Panc1 (cell line): ENCODE measurements at regions not wholly inside any gene's neighbourhood (a gene's known extent, or its start where the extent isn't known, plus 50 kb on each side); places are given as distances from the start of the nearest gene placed in this dataset.

Experiments
- ATAC-seq: fragments of 200-7000 bp; cut with Tn5 transposase; 2 replicates; pipeline ENCODE4 v1.9.1; 2020; ENCODE audit warnings: mild to moderate bottlenecking, moderate library complexity
- BruUV-seq: library from RNA; stranded (reverse); fragments of 400-500 nt; replicated peaks from 2 replicates; lab custom pipeline; 2021; lab: Mats Ljungman, UMichigan
- CTCF ChIA-PET: fragments of 300-600 bp; sonication (Branson Sonifier 250); formaldehyde crosslinking; loops from one replicate; lab custom pipeline; 2022; ENCODE audit warnings: antibody characterized with exemption; lab: Charles Lee
- POLR2A ChIA-PET: fragments of 300-600 bp; sonication (Branson Sonifier 250); formaldehyde crosslinking; loops from one replicate; lab custom pipeline; 2022; ENCODE audit warnings: antibody characterized with exemption; lab: Charles Lee
- DNase-seq: peaks from one replicate; pipeline ENCODE4 v3.0.0-alpha.2; 2010; ENCODE audit warnings: low read depth, low spot score
- H3K27ac ChIP-seq: 2 replicates; pipeline ENCODE4 v1.5.1; 2011; ENCODE audit warnings: mild to moderate bottlenecking, low read length, inconsistent platforms
- H3K27me3 ChIP-seq: fragments of 200-500 bp; sonication (Bioruptor generic); 2 replicates; pipeline ENCODE4 v1.6.0; 2014; ENCODE audit warnings: low read length, inconsistent platforms; ENCODE audit not compliant: control insufficient read depth, insufficient read depth
- H3K36me3 ChIP-seq: fragments of 200-500 bp; sonication (Bioruptor generic); 2 replicates; pipeline ENCODE4 v1.5.1; 2014; ENCODE audit warnings: inconsistent platforms, mild to moderate bottlenecking, low read length, moderate library complexity; ENCODE audit not compliant: control insufficient read depth, insufficient read depth
- H3K4me1 ChIP-seq: 2 replicates; pipeline ENCODE4 v1.5.1; 2011; ENCODE audit warnings: inconsistent platforms, mild to moderate bottlenecking, low read length, moderate library complexity; ENCODE audit not compliant: control insufficient read depth, insufficient read depth
- H3K4me3 ChIP-seq, 2 experiments: 2 replicates each; pipeline ENCODE4 v1.5.1; 2011 to 2012; ENCODE audit warnings: low read depth in 2 of 2, low read length in 2 of 2, mild to moderate bottlenecking in 2 of 2, inconsistent platforms in 1 of 2, moderate library complexity in 1 of 2
- H3K9me3 ChIP-seq: fragments of 200-500 bp; sonication (Bioruptor generic); 2 replicates; pipeline ENCODE4 v1.5.1; 2014; ENCODE audit warnings: low read depth, mild to moderate bottlenecking, inconsistent platforms, low read length, moderate library complexity; ENCODE audit not compliant: control insufficient read depth, insufficient read depth
- POLR2AphosphoS5 ChIP-seq: IDR thresholded peaks from 2 replicates; pipeline ENCODE4 v1.6.1; 2012; ENCODE audit warnings: mild to moderate bottlenecking, low read depth, low read length, moderate library complexity
- SIN3A ChIP-seq: IDR thresholded peaks from 2 replicates; pipeline ENCODE4 v1.6.1; 2012; ENCODE audit warnings: low read depth, mild to moderate bottlenecking, low read length, moderate library complexity, borderline replicate concordance; ENCODE audit not compliant: insufficient read depth
- TCF7L2 ChIP-seq: IDR thresholded peaks from 2 replicates; pipeline ENCODE4 v1.6.1; 2011; ENCODE audit warnings: mild to moderate bottlenecking, low read depth, low read length, inconsistent platforms
- in situ Hi-C: cut with HindIII; loops from 2 replicates; pipeline ENCODE4 v1.10.0; 2016; ENCODE audit warnings: low sequenced_read_pairs, low pct_unique_long_range_greater_than_20kb
- intact Hi-C: fragments of 100-400 bp; cut with micrococcal nuclease; formaldehyde crosslinking; loops from one replicate; pipeline ENCODE4 v1.10.0; 2022; ENCODE audit not compliant: unreplicated experiment
- TF ChIP-seq, protein P1 (sequence below): fragments of 450-650 bp; IDR thresholded peaks from 2 replicates; pipeline ENCODE4 v1.5.1; 2017; ENCODE audit warnings: mild to moderate bottlenecking
- TF ChIP-seq, protein P2 (sequence below), 2 experiments: IDR thresholded peaks; 2 replicates each; pipeline ENCODE4 v1.6.1; 2011 to 2012; ENCODE audit warnings: low read depth in 2 of 2, control low read depth in 1 of 2, low read length in 1 of 2, mild to moderate bottlenecking in 1 of 2, moderate library complexity in 1 of 2; ENCODE audit not compliant: insufficient read depth in 1 of 2

DNA sequence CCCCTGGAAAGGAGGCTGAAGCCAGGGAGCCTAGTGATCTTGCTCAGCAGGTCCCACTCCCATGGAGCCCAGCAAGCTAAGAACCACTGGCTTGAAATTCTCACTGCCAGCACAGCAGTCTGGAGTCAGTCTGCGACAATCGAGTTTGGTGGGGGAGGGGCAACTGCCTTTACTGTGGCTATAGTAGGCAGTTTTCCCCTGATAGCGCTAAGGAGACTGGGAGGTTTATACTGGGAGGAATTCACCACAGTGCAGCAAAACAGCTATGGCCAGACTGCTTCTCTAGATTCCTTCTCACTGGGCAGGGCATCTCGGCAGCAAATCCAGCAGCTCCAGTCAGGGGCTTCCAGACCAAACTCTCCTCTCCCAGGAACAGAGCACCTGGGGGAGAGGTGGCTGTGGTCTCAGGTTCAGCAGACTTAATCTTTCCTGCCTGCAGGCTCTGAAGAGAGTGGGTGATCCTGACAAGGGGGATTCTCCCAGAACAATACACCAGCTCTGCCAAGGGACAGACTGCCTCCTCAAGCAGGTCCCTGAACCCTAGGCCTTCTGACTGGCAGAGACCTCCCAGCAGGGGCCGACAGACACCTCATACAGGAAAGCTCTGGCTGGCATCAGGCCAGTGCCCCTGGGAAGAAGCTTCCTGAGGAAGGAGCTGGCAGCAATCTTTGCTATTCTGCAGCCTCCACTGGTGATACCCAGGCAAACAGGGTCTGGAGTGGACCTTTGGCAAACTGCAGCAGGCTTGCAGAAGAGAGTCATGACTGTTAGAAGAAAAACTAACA, 548.5 kb upstream of the NEGR1 start:
- ATAC-seq = no peak
- in situ Hi-C loops (no loop called here), intact Hi-C loops (no loop called here)
- Histone ChIP-seq H3K4me1 (no peaks in the 10 kb centered on the region), H3K9me3 (peaks cover 4% of the 10 kb centered on the region; the same call in 1 of the 2 replicates), H3K36me3 (no peaks in the 10 kb centered on the region), H3K27me3 (no peaks in the 10 kb centered on the region), H3K27ac (no peak overlapping the region), H3K4me3 (no peak overlapping the region)
- ChIA-PET POLR2A (no interaction called here), CTCF (no interaction called here)
- no TSS peak for BruUV-seq
- TF ChIP-seq TCF7L2 (no peak), POLR2AphosphoS5 (no peak)
- no peak for DNase-seq

DNA sequence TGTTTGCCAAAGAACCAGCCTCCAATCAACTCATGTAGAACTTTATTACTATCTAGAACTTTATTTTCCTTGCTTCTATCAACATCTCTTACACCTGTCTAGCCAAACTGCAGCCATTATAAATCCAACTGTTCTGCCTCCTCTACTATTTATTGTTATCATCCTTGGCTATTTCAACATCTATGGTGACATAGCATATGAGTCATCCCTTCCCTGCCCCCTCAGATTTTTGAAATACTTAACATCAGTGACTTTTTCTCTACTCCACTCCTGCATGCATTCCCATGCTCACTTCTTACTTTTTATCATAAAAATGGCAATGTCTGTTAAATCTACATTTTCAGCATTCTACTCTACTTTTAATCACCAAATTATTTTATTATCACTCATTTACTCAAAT, 544.9 kb upstream of the NEGR1 start:
- no peaks in the 10 kb centered on the region for H3K4me1 ChIP-seq
- in situ Hi-C loops (no loop called here), intact Hi-C loops (no loop called here)
- peaks cover 13% of the 10 kb centered on the region; the same call in 1 of the 2 replicates for H3K9me3 ChIP-seq
- DNase-seq = no peak
- no peak for ATAC-seq
- no peaks in the 10 kb centered on the region for H3K36me3 ChIP-seq
- H3K27ac ChIP-seq = no peak overlapping the region
- no peaks in the 10 kb centered on the region for H3K27me3 ChIP-seq
- no peak overlapping the region for H3K4me3 ChIP-seq
- TF ChIP-seq, protein P1, sequence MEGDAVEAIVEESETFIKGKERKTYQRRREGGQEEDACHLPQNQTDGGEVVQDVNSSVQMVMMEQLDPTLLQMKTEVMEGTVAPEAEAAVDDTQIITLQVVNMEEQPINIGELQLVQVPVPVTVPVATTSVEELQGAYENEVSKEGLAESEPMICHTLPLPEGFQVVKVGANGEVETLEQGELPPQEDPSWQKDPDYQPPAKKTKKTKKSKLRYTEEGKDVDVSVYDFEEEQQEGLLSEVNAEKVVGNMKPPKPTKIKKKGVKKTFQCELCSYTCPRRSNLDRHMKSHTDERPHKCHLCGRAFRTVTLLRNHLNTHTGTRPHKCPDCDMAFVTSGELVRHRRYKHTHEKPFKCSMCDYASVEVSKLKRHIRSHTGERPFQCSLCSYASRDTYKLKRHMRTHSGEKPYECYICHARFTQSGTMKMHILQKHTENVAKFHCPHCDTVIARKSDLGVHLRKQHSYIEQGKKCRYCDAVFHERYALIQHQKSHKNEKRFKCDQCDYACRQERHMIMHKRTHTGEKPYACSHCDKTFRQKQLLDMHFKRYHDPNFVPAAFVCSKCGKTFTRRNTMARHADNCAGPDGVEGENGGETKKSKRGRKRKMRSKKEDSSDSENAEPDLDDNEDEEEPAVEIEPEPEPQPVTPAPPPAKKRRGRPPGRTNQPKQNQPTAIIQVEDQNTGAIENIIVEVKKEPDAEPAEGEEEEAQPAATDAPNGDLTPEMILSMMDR = no peak
- TF ChIP-seq POLR2AphosphoS5 (no peak), SIN3A (no peak)
- no TSS peak for BruUV-seq
- CTCF ChIA-PET = no interaction called here
- POLR2A ChIA-PET = no interaction called here

DNA sequence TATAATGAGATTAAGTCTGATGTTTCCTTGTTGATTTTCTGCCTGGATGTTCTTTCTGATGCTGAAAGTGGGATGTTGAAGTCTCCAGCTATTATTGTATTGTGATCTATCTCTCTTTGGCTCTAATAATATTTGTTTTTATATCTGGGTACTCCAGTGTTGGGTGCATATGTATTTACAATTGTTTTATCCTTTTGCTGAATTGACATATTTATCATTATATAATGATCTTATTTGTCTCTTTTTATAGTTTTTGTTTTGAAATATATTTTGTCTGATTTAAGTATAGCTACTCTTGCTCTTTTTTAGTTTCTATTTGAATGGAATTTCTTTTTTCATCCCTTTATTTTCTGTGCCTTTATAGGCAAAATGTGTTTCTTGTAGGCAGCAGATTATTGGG, 522.2 kb upstream of the NEGR1 start:
- ChIA-PET CTCF (no interaction called here), POLR2A (no interaction called here)
- intact Hi-C loops (no loop called here), in situ Hi-C loops (no loop called here)
- TF ChIP-seq SIN3A (no peak), TCF7L2 (no peak), POLR2AphosphoS5 (no peak)
- TF ChIP-seq, protein P2, sequence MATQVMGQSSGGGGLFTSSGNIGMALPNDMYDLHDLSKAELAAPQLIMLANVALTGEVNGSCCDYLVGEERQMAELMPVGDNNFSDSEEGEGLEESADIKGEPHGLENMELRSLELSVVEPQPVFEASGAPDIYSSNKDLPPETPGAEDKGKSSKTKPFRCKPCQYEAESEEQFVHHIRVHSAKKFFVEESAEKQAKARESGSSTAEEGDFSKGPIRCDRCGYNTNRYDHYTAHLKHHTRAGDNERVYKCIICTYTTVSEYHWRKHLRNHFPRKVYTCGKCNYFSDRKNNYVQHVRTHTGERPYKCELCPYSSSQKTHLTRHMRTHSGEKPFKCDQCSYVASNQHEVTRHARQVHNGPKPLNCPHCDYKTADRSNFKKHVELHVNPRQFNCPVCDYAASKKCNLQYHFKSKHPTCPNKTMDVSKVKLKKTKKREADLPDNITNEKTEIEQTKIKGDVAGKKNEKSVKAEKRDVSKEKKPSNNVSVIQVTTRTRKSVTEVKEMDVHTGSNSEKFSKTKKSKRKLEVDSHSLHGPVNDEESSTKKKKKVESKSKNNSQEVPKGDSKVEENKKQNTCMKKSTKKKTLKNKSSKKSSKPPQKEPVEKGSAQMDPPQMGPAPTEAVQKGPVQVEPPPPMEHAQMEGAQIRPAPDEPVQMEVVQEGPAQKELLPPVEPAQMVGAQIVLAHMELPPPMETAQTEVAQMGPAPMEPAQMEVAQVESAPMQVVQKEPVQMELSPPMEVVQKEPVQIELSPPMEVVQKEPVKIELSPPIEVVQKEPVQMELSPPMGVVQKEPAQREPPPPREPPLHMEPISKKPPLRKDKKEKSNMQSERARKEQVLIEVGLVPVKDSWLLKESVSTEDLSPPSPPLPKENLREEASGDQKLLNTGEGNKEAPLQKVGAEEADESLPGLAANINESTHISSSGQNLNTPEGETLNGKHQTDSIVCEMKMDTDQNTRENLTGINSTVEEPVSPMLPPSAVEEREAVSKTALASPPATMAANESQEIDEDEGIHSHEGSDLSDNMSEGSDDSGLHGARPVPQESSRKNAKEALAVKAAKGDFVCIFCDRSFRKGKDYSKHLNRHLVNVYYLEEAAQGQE (IDR thresholded peaks at IDR 0.05; ENCODE audit: insufficient read depth in 1 of 2, low read depth in 2 of 2, low read length in 1 of 2) = no peak
- TF ChIP-seq, protein P1 = no peak
- ATAC-seq (no peak), DNase-seq (no peak)
- H3K27me3 ChIP-seq = no peaks in the 10 kb centered on the region
- H3K36me3 ChIP-seq = no peaks in the 10 kb centered on the region
- no peak overlapping the region for H3K4me3 ChIP-seq
- no peak overlapping the region for H3K27ac ChIP-seq
- no TSS peak for BruUV-seq
- H3K4me1 ChIP-seq = no peaks in the 10 kb centered on the region
- no peaks in the 10 kb centered on the region for H3K9me3 ChIP-seq
